Breast epithelium (tissue), 4 donors: ENCODE measurements at regions not wholly inside any gene's neighbourhood (a gene's known extent, or its start where the extent isn't known, plus 50 kb on each side); places are given as distances from the start of the nearest gene placed in this dataset.

Experiments
- DNase-seq, 2 donors: peaks; one replicate each; pipeline ENCODE4 v3.0.0-alpha.2; 2019; ENCODE audit warnings: low spot score in 2 of 2
- H3K27ac ChIP-seq, 2 donors: fragments of 200-600 bp; sonication (generic) in 1 of 2; one replicate each; pipeline ENCODE4 v1.5.1; 2016 to 2019; ENCODE audit warnings: mild to moderate bottlenecking in 1 of 2
- H3K27me3 ChIP-seq, 2 donors: fragments of 200-600 bp; sonication (generic) in 1 of 2; one replicate each; pipeline versions ENCODE4 v1.5.1 to v1.6.0; 2017 to 2019; ENCODE audit warnings: control low read depth in 1 of 2, mild to moderate bottlenecking in 1 of 2
- H3K36me3 ChIP-seq: fragments of 200-600 bp; one replicate; pipeline ENCODE4 v1.5.1; 2019
- H3K4me1 ChIP-seq, 2 donors: fragments of 200-600 bp; sonication (generic); one replicate each; pipeline ENCODE4 v1.5.1; 2016 to 2019; ENCODE audit warnings: control low read depth in 1 of 2
- H3K4me3 ChIP-seq, 3 donors: fragments of 200-600 bp; sonication (generic); 1 replicate in 2 of 3; 2 replicates in 1 of 3; pipeline ENCODE4 v1.5.1; 2016 to 2019; ENCODE audit warnings: mild to moderate bottlenecking in 3 of 3, moderate library complexity in 2 of 3
- H3K9me3 ChIP-seq, 2 donors: fragments of 200-600 bp; sonication (generic) in 1 of 2; one replicate each; pipeline ENCODE4 v1.5.1; 2016 to 2019; ENCODE audit warnings: control low read depth in 1 of 2
- POLR2A ChIP-seq: fragments of 450-650 bp; IDR thresholded peaks from one replicate; pipeline ENCODE4 v1.6.1; 2016; ENCODE audit warnings: antibody characterized with exemption, mild to moderate bottlenecking, moderate library complexity
- POLR2AphosphoS5 ChIP-seq, 3 donors: sonication (generic); formaldehyde crosslinking; IDR thresholded peaks; one replicate each; pipeline ENCODE4 v1.6.1; 2017; ENCODE audit warnings: antibody characterized with exemption in 3 of 3
- intact Hi-C: fragments of 100-400 bp; cut with DNase I; formaldehyde crosslinking; loops from one replicate; pipeline ENCODE4 v1.15.1; 2023; ENCODE audit warnings: low total_unique reads
- TF ChIP-seq, protein P1 (sequence below), 3 donors: fragments of 450-650 bp; IDR thresholded peaks; one replicate each; pipeline ENCODE4 v1.5.1; 2016 to 2017; ENCODE audit warnings: antibody characterized with exemption in 3 of 3, mild to moderate bottlenecking in 3 of 3, moderate library complexity in 3 of 3

DNA sequence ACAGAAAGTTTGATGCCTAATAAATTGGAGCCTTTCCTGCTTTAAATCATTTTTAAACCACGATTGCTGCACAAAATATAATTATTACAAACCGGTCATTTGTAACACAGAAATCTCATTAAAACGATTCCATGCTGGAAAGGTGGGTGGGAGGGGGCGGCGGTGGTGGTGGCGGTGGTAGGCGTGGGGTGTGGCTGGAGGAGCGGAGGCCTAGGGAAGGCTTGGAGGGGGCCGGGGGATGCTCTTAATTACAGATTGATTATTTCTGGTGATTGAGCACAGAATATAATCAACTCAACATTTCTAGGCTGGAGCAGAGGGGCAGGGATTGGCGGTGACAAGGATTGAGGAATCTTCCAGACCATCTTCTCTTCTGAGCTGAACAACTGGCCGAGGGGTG lies 157.5 kb downstream of the TRIM29 start:
- H3K9me3 ChIP-seq = no peaks in the 10 kb centered on the region
- TF ChIP-seq, protein P1, sequence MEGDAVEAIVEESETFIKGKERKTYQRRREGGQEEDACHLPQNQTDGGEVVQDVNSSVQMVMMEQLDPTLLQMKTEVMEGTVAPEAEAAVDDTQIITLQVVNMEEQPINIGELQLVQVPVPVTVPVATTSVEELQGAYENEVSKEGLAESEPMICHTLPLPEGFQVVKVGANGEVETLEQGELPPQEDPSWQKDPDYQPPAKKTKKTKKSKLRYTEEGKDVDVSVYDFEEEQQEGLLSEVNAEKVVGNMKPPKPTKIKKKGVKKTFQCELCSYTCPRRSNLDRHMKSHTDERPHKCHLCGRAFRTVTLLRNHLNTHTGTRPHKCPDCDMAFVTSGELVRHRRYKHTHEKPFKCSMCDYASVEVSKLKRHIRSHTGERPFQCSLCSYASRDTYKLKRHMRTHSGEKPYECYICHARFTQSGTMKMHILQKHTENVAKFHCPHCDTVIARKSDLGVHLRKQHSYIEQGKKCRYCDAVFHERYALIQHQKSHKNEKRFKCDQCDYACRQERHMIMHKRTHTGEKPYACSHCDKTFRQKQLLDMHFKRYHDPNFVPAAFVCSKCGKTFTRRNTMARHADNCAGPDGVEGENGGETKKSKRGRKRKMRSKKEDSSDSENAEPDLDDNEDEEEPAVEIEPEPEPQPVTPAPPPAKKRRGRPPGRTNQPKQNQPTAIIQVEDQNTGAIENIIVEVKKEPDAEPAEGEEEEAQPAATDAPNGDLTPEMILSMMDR (IDR thresholded peaks at IDR 0.05) = no peak
- TF ChIP-seq POLR2AphosphoS5 (IDR thresholded peaks at IDR 0.05) = no peak
- no peak for TF ChIP-seq POLR2A
- H3K36me3 ChIP-seq = no peaks in the 10 kb centered on the region
- no peak overlapping the region for H3K27ac ChIP-seq
- intact Hi-C loops = no loop called here
- peaks cover 0 to 10% of the 10 kb centered on the region in 2 donors for H3K27me3 ChIP-seq
- H3K4me3 ChIP-seq = no peak overlapping the region
- H3K4me1 ChIP-seq = no peaks in the 10 kb centered on the region
- DNase-seq = no peak

DNA sequence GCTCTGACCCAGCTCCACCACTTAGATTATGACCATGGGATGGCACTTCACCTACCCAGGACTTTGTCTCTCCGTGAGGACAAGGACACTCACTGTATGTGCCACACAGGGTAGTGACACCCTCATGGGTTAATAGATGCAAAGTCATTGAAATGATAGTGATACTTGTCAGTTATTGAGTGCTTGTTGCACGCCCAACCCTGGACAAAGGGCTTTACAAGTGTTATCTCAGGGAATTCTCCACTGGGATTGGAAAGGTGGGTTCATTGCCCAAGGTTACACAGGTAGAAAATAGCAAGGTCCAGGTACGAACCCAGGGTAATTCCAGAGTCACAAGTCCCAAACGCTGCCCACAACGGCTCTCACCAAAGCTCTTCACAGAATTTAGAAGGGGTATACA lies 158.2 kb downstream of the TRIM29 start:
- Histone ChIP-seq H3K4me3 (no peak overlapping the region), H3K36me3 (no peaks in the 10 kb centered on the region), H3K27me3 (peaks cover 0 to 10% of the 10 kb centered on the region in 2 donors), H3K9me3 (no peaks in the 10 kb centered on the region), H3K27ac (no peak overlapping the region), H3K4me1 (no peaks in the 10 kb centered on the region)
- intact Hi-C loops = loop anchor here (2.0 kb wide), 1 partner anchor 61 kb away; no protein-coding TSS in a partner anchor
- no peak for DNase-seq
- TF ChIP-seq, protein P1 (IDR thresholded peaks at IDR 0.05) = no peak
- TF ChIP-seq POLR2AphosphoS5 (IDR thresholded peaks at IDR 0.05) (no peak), POLR2A (no peak)

DNA sequence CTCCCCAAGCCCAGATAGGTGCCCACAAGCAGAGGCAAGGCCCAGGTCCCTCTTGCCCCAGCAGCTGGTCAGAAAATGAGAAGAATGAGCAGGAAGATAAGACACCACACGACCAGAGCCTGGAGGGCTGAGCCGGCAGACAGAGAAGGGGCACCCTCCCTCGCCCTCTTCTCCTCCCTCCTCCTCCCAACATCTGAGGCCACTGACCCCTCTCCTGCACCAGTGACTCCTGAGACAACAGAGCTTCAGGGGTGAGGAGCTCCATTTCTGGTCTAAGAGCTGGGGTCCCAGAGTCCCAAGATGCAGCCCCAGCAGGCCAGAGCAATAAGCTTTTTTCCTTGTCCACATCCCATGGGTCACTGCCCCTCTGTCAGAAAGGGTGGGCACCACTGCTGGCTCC lies 159.2 kb downstream of the TRIM29 start:
- Histone ChIP-seq H3K4me1 (no peaks in the 10 kb centered on the region), H3K4me3 (no peak overlapping the region), H3K36me3 (no peaks in the 10 kb centered on the region), H3K27me3 (peaks cover 0 to 10% of the 10 kb centered on the region in 2 donors), H3K27ac (no peak overlapping the region), H3K9me3 (no peaks in the 10 kb centered on the region)
- no peak for DNase-seq
- intact Hi-C loops = loop anchor here (2.0 kb wide), 1 partner anchor 60 kb away; no protein-coding TSS in a partner anchor
- TF ChIP-seq POLR2AphosphoS5 (IDR thresholded peaks at IDR 0.05) = no peak
- TF ChIP-seq, protein P1 (IDR thresholded peaks at IDR 0.05) = no peak
- TF ChIP-seq POLR2A = no peak

DNA sequence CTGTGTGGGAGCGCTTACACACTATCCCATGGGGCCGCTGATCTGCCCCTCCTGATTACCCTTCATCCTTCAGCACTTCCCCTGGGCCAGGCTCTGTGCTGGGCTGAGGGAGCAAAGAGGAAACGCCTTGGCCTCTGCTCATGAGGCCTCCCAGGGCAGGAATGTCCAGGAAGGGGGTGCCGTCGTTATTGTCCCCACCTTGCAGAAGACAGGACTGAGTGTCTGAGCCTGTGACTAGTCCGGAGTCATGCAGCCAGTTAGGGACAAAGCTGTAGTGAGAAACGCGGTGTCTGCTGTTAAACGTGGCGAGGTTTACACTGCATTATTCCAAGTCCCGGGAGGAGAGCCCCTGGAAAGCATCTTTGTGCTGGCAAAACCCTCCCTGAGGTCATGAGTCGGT lies 160.0 kb downstream of the TRIM29 start:
- TF ChIP-seq POLR2AphosphoS5 (IDR thresholded peaks at IDR 0.05) (no peak), POLR2A (no peak)
- TF ChIP-seq, protein P1 (IDR thresholded peaks at IDR 0.05) = no peak
- Histone ChIP-seq H3K9me3 (no peaks in the 10 kb centered on the region), H3K4me3 (no peak overlapping the region), H3K27ac (no peak overlapping the region), H3K36me3 (no peaks in the 10 kb centered on the region), H3K27me3 (peaks cover 0 to 7% of the 10 kb centered on the region in 2 donors), H3K4me1 (no peaks in the 10 kb centered on the region)
- DNase-seq = no peak
- intact Hi-C loops = loop anchor here (2.0 kb wide), 1 partner anchor 59 kb away; no protein-coding TSS in a partner anchor

DNA sequence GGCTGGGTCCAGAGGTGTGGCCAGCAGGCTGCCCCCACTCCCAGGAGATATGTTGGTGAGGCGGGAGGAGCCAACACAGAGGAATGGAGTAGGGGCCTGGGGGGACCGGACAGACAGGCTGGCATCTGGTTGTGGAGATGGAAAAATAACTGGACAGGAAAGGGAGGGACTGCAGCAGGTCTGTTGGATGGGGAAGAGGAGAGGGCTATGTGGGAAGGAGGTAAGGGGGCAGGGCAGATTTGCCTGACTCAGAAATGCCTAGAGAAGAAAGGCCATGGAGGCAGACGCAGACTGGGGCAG lies 160.4 kb downstream of the TRIM29 start:
- intact Hi-C loops = no loop called here
- no peaks in the 10 kb centered on the region for H3K9me3 ChIP-seq
- H3K4me1 ChIP-seq = no peaks in the 10 kb centered on the region
- TF ChIP-seq, protein P1 (IDR thresholded peaks at IDR 0.05) = no peak
- TF ChIP-seq POLR2A (no peak), POLR2AphosphoS5 (IDR thresholded peaks at IDR 0.05) (no peak)
- H3K36me3 ChIP-seq = no peaks in the 10 kb centered on the region
- no peak overlapping the region for H3K27ac ChIP-seq
- no peak for DNase-seq
- no peak overlapping the region for H3K4me3 ChIP-seq
- H3K27me3 ChIP-seq = peaks cover 0 to 3% of the 10 kb centered on the region in 2 donors
